IMR-90 (cell line): ENCODE measurements at regions not wholly inside any gene's neighbourhood (a gene's known extent, or its start where the extent isn't known, plus 50 kb on each side); places are given as distances from the start of the nearest gene placed in this dataset.

Experiments
- ATAC-seq: fragments of 200-7000 bp; cut with Tn5 transposase; 2 replicates; pipeline ENCODE4 v1.9.1; 2020; ENCODE audit warnings: low read depth, mild to moderate bottlenecking, moderate library complexity
- BruUV-seq: library from RNA; stranded (reverse); fragments of 400-500 nt; replicated peaks from 2 replicates; lab custom pipeline; 2021; lab: Mats Ljungman, UMichigan
- CTCF ChIA-PET: fragments of 300-600 bp; formaldehyde crosslinking; extraction: SDS; loops from one replicate; lab custom pipeline; 2021; ENCODE audit warnings: antibody characterized with exemption; lab: Yijun Ruan, JAX
- POLR2A ChIA-PET: fragments of 300-600 bp; sonication (Branson Sonifier 250); formaldehyde crosslinking; loops from one replicate; lab custom pipeline; 2022; ENCODE audit warnings: antibody characterized with exemption; ENCODE audit not compliant: unreplicated experiment; lab: Charles Lee
- DNase-seq: peaks from one replicate; pipeline ENCODE4 v3.0.0; 2013
- H2AFZ ChIP-seq: replicated peaks from 2 replicates; pipeline ENCODE3; 2013; ENCODE audit warnings: low read length, mild to moderate bottlenecking; ENCODE audit not compliant: poor library complexity
- H2AK5ac ChIP-seq: 2 replicates; pipeline ENCODE4 v1.6.1; 2013; ENCODE audit warnings: low read depth, low read length, inconsistent platforms
- H2AK9ac ChIP-seq: replicated peaks from 2 replicates; pipeline ENCODE3; 2013; ENCODE audit warnings: mild to moderate bottlenecking, low read depth, low read length, moderate library complexity; ENCODE audit not compliant: poor library complexity
- H2BK120ac ChIP-seq: 2 replicates; pipeline ENCODE4 v1.6.1; 2013; ENCODE audit warnings: low read depth, low read length, inconsistent platforms
- H2BK15ac ChIP-seq: 3 replicates; pipeline ENCODE4 v1.6.1; 2013; ENCODE audit warnings: low read depth, low read length, inconsistent platforms
- H2BK20ac ChIP-seq: 2 replicates; pipeline ENCODE4 v1.6.1; 2013; ENCODE audit warnings: low read depth, mild to moderate bottlenecking, inconsistent platforms, low read length, moderate library complexity
- H2BK5ac ChIP-seq: 2 replicates; pipeline ENCODE4 v1.6.1; 2013; ENCODE audit warnings: mild to moderate bottlenecking, low read depth, low read length, inconsistent platforms; ENCODE audit not compliant: poor library complexity, severe bottlenecking
- H3K14ac ChIP-seq: replicated peaks from 2 replicates; pipeline ENCODE4 v1.6.1; 2013; ENCODE audit warnings: low read depth, low read length, inconsistent platforms
- H3K18ac ChIP-seq: 2 replicates; pipeline ENCODE4 v1.6.1; 2013; ENCODE audit warnings: low read depth, low read length, control low read depth
- H3K23ac ChIP-seq: 2 replicates; pipeline ENCODE4 v1.6.1; 2013; ENCODE audit warnings: low read depth, low read length, inconsistent platforms
- H3K27ac ChIP-seq: 2 replicates; pipeline ENCODE4 v1.5.1; 2013; ENCODE audit warnings: mild to moderate bottlenecking, control low read depth, low read length; ENCODE audit not compliant: insufficient read depth
- H3K27me3 ChIP-seq: 2 replicates; pipeline ENCODE4 v1.6.1; 2013; ENCODE audit warnings: low read length; ENCODE audit not compliant: control insufficient read depth, insufficient read depth
- H3K36me3 ChIP-seq: 2 replicates; pipeline ENCODE4 v1.6.1; 2013; ENCODE audit warnings: low read length, mixed read lengths; ENCODE audit not compliant: control insufficient read depth, insufficient read depth
- H3K4ac ChIP-seq: 2 replicates; pipeline ENCODE4 v1.6.1; 2013; ENCODE audit warnings: low read depth, low read length, inconsistent platforms
- H3K4me1 ChIP-seq: 2 replicates; pipeline ENCODE4 v1.6.1; 2013; ENCODE audit warnings: low read length, mixed read lengths; ENCODE audit not compliant: control insufficient read depth, insufficient read depth
- H3K4me2 ChIP-seq: 2 replicates; pipeline ENCODE4 v1.6.1; 2013; ENCODE audit warnings: low read depth, mild to moderate bottlenecking, control low read depth, low read length, moderate library complexity
- H3K4me3 ChIP-seq: 2 replicates; pipeline ENCODE4 v1.5.1; 2013; ENCODE audit warnings: low read depth, mild to moderate bottlenecking, control low read depth, low read length, moderate library complexity; ENCODE audit not compliant: insufficient read depth
- H3K56ac ChIP-seq: 2 replicates; pipeline ENCODE4 v1.6.1; 2013; ENCODE audit warnings: low read length, inconsistent platforms; ENCODE audit not compliant: insufficient read depth; ENCODE audit errors: extremely low read depth
- H3K79me1 ChIP-seq, 2 experiments: 2 replicates each; pipeline ENCODE4 v1.6.1; 2013; ENCODE audit warnings: low read length in 2 of 2, inconsistent platforms in 1 of 2, low read depth in 1 of 2
- H3K9ac ChIP-seq: 2 replicates; pipeline ENCODE4 v1.6.1; 2013; ENCODE audit warnings: low read depth, low read length, control low read depth
- H3K9me1 ChIP-seq: 2 replicates; pipeline ENCODE4 v1.6.1; 2013; ENCODE audit warnings: low read length, inconsistent platforms; ENCODE audit not compliant: insufficient read depth
- H3K9me3 ChIP-seq: 2 replicates; pipeline ENCODE4 v1.6.1; 2013; ENCODE audit warnings: low read length; ENCODE audit not compliant: control insufficient read depth, insufficient read depth
- H4K20me1 ChIP-seq: 2 replicates; pipeline ENCODE4 v1.6.1; 2013; ENCODE audit warnings: low read length, inconsistent platforms; ENCODE audit not compliant: insufficient read depth
- H4K5ac ChIP-seq: 2 replicates; pipeline ENCODE4 v1.6.1; 2013; ENCODE audit warnings: mild to moderate bottlenecking, low read depth, low read length, control low read depth
- H4K8ac ChIP-seq, 2 experiments: 2 replicates each; pipeline ENCODE4 v1.6.1; 2013; ENCODE audit warnings: low read depth in 2 of 2, low read length in 2 of 2, control low read depth in 1 of 2, inconsistent platforms in 1 of 2
- H4K91ac ChIP-seq: 2 replicates; pipeline ENCODE4 v1.6.1; 2013; ENCODE audit warnings: low read depth, low read length, inconsistent platforms; ENCODE audit not compliant: insufficient read depth
- ELK1 ChIP-seq: fragments of 150-350 bp; IDR thresholded peaks from 2 replicates; pipeline ENCODE4 v1.6.1; 2016; ENCODE audit warnings: low read depth, mild to moderate bottlenecking, low read length, moderate library complexity, borderline replicate concordance
- WGBS, 2 experiments: methylation state at CpG; one replicate each; pipeline versions ENCODE4 v1.1.5 to v1.1.7; 2013; ENCODE audit warnings: missing lambda C conversion rate in 2 of 2; ENCODE audit not compliant: insufficient read length in 1 of 2; ENCODE audit errors: extremely low coverage in 2 of 2; 5-methylcytosine and 5-hydroxymethylcytosine counted together
- dilution Hi-C: fragments of 300-500 bp; cut with HindIII; formaldehyde crosslinking; loops from one replicate; pipeline ENCODE4 v1.14.3; 2018; ENCODE audit warnings: low sequenced_read_pairs; ENCODE audit not compliant: unreplicated experiment
- in situ Hi-C: fragments of 300-500 bp; cut with MboI; formaldehyde crosslinking; loops from 3 replicates; pipeline ENCODE4 v1.14.3; 2019; ENCODE audit warnings: low sequenced_read_pairs, inconsistent platforms, mixed read lengths
- intact Hi-C: fragments of 100-400 bp; cut with micrococcal nuclease; formaldehyde crosslinking; loops from 2 replicates; pipeline ENCODE4 v1.10.0; 2022

- Histone ChIP-seq H3K4me2 (no peak overlapping the region), H4K5ac (no peak overlapping the region), H3K56ac (no peak overlapping the region), H2BK5ac (no peak overlapping the region), H3K18ac (no peak overlapping the region), H3K14ac (no peak overlapping the region), H4K91ac (no peak overlapping the region), H2BK120ac (no peak overlapping the region), H3K4me1 (no peaks in the 10 kb centered on the region), H3K9me3 (no peaks in the 10 kb centered on the region), H3K27ac (no peak overlapping the region), H4K20me1 (no peaks in the 10 kb centered on the region), H2AFZ (no peak overlapping the region), H3K4ac (no peak overlapping the region), H3K4me3 (no peak overlapping the region), H3K23ac (no peak overlapping the region), H2BK20ac (no peak overlapping the region), H3K9me1 (no peaks in the 10 kb centered on the region), H3K36me3 (no peaks in the 10 kb centered on the region), H3K79me1 (no peaks in the 10 kb centered on the region), H3K9ac (no peak overlapping the region), H4K8ac (no peak overlapping the region), H3K27me3 (peaks cover 6% of the 10 kb centered on the region), H2BK15ac (no peak overlapping the region), H2AK9ac (no peak overlapping the region), H2AK5ac (no peak overlapping the region)
- WGBS, 2 experiments = no CpG with 5 or more reads among the region's 6 CpGs
- POLR2A ChIA-PET = no interaction called here
- BruUV-seq = no TSS peak
- intact Hi-C loops = no loop called here
- CTCF ChIA-PET = interaction anchor here (1.2 kb wide), 2 partner anchors 10 to 13 kb away, joined by 3 to 4 read pairs; no protein-coding TSS in a partner anchor
- ATAC-seq (no peak), DNase-seq (no peak)
- in situ Hi-C loops = no loop called here
- dilution Hi-C loops = no loop called here
- TF ChIP-seq ELK1 = no peak
Measured at GRCh38 chr12:45627407-45628069, 102.0 kb upstream of the ARID2 start.
